SH-SY5Y (cell line): ENCODE measurements at regions not wholly inside any gene's neighbourhood (a gene's known extent, or its start where the extent isn't known, plus 50 kb on each side); places are given as distances from the start of the nearest gene placed in this dataset.

Experiments
- GATA2 ChIP-seq: IDR thresholded peaks from 2 replicates; pipeline ENCODE4 v1.6.1; 2011; ENCODE audit warnings: mild to moderate bottlenecking, low read depth, low read length
- GATA3 ChIP-seq: IDR thresholded peaks from 2 replicates; pipeline ENCODE4 v1.6.1; 2011; ENCODE audit warnings: low read depth, mild to moderate bottlenecking, low read length, moderate library complexity

- TF ChIP-seq GATA3: no peak
- TF ChIP-seq GATA2: no peak
These were observed 174.9 kb downstream of the ETAA1 start for GRCh38 chr2:67571785-67572718.
